ENCODE measurements at regions not wholly inside any gene's neighbourhood (a gene's known extent, or its start where the extent isn't known, plus 50 kb on each side); places are given as distances from the start of the nearest gene placed in this dataset.

DNA sequence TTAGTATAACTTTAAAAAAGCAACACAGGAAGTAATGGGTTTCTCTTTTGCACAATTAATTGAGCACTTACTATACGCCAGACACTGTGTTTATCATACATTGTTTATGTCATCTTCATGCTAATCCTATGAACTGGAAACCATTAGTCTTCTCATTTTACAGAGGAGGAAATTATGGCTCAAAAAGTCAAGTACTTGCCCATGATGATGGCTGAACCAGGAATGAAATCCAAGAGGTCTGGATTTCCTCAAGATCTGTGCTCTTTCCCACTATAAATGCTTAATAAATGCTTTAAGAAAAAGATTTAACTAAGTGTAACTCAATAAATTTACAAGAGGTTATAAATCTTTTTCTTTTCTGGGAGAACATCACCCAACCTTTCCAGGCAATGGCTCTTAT lies 303.7 kb upstream of the RRP15 start:
- no peak for DNase-seq
- no peaks in the 10 kb centered on the region for H3K9me2 ChIP-seq (replicated peaks; ENCODE audit: insufficient read depth, low read length)
- no peak overlapping the region for H2AFZ ChIP-seq (ENCODE audit: low read length)
- H3K4me1 ChIP-seq (ENCODE audit: low read length), result no peaks in the 10 kb centered on the region
- no peaks in the 10 kb centered on the region for H4K20me1 ChIP-seq (ENCODE audit: insufficient read depth, low read length)
- no peak overlapping the region for H3K9ac ChIP-seq (ENCODE audit: low read length)
- no peaks in the 10 kb centered on the region for H3K27me3 ChIP-seq (replicated peaks; ENCODE audit: insufficient read depth, low read length)
- H3K79me2 ChIP-seq (ENCODE audit: low read length), result no peaks in the 10 kb centered on the region
- H3K36me3 ChIP-seq (replicated peaks; ENCODE audit: insufficient read depth, low read length), result no peaks in the 10 kb centered on the region
- H3K9me3 ChIP-seq (replicated peaks; ENCODE audit: insufficient read depth, low read length), result no peaks in the 10 kb centered on the region
- H3K4me3 ChIP-seq (ENCODE audit: low read length), result no peak overlapping the region
- no peaks in the 10 kb centered on the region for H3F3A ChIP-seq (ENCODE audit: insufficient read depth, low read length)
- H3K27ac ChIP-seq (ENCODE audit: low read length), result no peak overlapping the region
- TF ChIP-seq CTCF (IDR thresholded peaks at IDR 0.05; ENCODE audit: low read length) (no peak), EZH2 (optimal IDR thresholded peaks at IDR 0.05; ENCODE audit: low read depth, low read length) (no peak), EZH2phosphoT487 (IDR thresholded peaks at IDR 0.05; ENCODE audit: low read length) (no peak)
- no peak overlapping the region for H3K4me2 ChIP-seq (ENCODE audit: low read depth, low read length)

DNA sequence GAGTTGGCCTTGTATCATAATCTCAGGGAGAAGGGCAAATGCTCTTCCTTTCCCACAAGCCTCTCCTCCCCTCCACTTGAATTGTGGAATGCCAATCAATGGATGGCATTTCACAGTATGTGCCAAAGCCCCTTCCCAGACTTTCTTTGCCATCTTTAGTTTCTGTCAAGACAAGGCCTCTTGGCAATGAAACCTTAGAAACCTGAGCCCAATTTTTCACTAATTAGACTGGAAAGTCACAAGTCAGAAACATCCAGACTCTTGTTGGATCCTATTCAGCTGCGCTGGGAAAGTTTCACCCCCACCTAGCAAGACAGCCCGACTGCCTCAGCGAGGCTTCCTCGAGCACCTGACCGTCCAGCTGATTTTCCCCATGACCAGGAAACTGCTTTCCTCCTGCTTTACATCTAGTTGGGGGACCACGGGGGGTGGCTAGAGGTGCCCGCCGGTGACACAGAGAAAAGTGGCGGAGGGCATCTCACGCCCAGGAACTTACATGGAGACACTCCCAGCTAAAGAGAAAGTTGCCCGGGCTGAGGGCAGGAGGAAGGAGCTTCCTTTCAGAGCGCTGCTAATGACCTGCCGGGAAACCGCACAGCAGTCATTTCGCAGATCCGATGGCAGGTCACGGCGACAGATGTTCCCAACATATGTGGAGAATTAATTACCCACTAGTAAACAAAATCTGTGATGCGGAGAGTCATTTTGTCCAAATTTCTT lies 302.6 kb upstream of the RRP15 start:
- H3K9ac ChIP-seq (ENCODE audit: low read length), result no peak overlapping the region
- TF ChIP-seq EZH2phosphoT487 (IDR thresholded peaks at IDR 0.05; ENCODE audit: low read length), result no peak
- TF ChIP-seq CTCF (IDR thresholded peaks at IDR 0.05; ENCODE audit: low read length), result no peak
- TF ChIP-seq EZH2 (optimal IDR thresholded peaks at IDR 0.05; ENCODE audit: low read depth, low read length), result no peak

GRCh38 chr1:217983051-217983375 lies 302.1 kb upstream of the RRP15 start:
- TF ChIP-seq EZH2 (optimal IDR thresholded peaks at IDR 0.05; ENCODE audit: low read depth, low read length) (no peak), CTCF (IDR thresholded peaks at IDR 0.05; ENCODE audit: low read length) (no peak), EZH2phosphoT487 (IDR thresholded peaks at IDR 0.05; ENCODE audit: low read length) (no peak)
- no peaks in the 10 kb centered on the region for H3K4me1 ChIP-seq (ENCODE audit: low read length)
- no peak overlapping the region for H3K9ac ChIP-seq (ENCODE audit: low read length)
- no peak overlapping the region for H2AFZ ChIP-seq (ENCODE audit: low read length)
- H3F3A ChIP-seq (ENCODE audit: insufficient read depth, low read length), result no peaks in the 10 kb centered on the region
- DNase-seq, result no peak
- no peaks in the 10 kb centered on the region for H3K9me2 ChIP-seq (replicated peaks; ENCODE audit: insufficient read depth, low read length)
- H3K79me2 ChIP-seq (ENCODE audit: low read length), result no peaks in the 10 kb centered on the region
- H4K20me1 ChIP-seq (ENCODE audit: insufficient read depth, low read length), result no peaks in the 10 kb centered on the region
- no peaks in the 10 kb centered on the region for H3K27me3 ChIP-seq (replicated peaks; ENCODE audit: insufficient read depth, low read length)
- H3K9me3 ChIP-seq (replicated peaks; ENCODE audit: insufficient read depth, low read length), result no peaks in the 10 kb centered on the region
- H3K36me3 ChIP-seq (replicated peaks; ENCODE audit: insufficient read depth, low read length), result no peaks in the 10 kb centered on the region
- no peak overlapping the region for H3K4me2 ChIP-seq (ENCODE audit: low read depth, low read length)
- no peak overlapping the region for H3K4me3 ChIP-seq (ENCODE audit: low read length)
- no peak overlapping the region for H3K27ac ChIP-seq (ENCODE audit: low read length)

More for the DNA sequence above, 302.6 kb upstream of the RRP15 start:
- Histone ChIP-seq H3K79me2 (ENCODE audit: low read length) (no peaks in the 10 kb centered on the region), H3F3A (ENCODE audit: insufficient read depth, low read length) (no peaks in the 10 kb centered on the region), H3K4me1 (ENCODE audit: low read length) (no peaks in the 10 kb centered on the region), H4K20me1 (ENCODE audit: insufficient read depth, low read length) (no peaks in the 10 kb centered on the region), H2AFZ (ENCODE audit: low read length) (no peak overlapping the region), H3K4me3 (ENCODE audit: low read length) (no peak overlapping the region), H3K9me3 (replicated peaks; ENCODE audit: insufficient read depth, low read length) (no peaks in the 10 kb centered on the region), H3K9me2 (replicated peaks; ENCODE audit: insufficient read depth, low read length) (no peaks in the 10 kb centered on the region), H3K4me2 (ENCODE audit: low read depth, low read length) (no peak overlapping the region), H3K36me3 (replicated peaks; ENCODE audit: insufficient read depth, low read length) (no peaks in the 10 kb centered on the region), H3K27ac (ENCODE audit: low read length) (no peak overlapping the region), H3K27me3 (replicated peaks; ENCODE audit: insufficient read depth, low read length) (no peaks in the 10 kb centered on the region)
- no peak for DNase-seq

All from MM.1S (cell line).